Esophagus muscularis mucosa (tissue), 4 donors: ENCODE measurements at regions not wholly inside any gene's neighbourhood (a gene's known extent, or its start where the extent isn't known, plus 50 kb on each side); places are given as distances from the start of the nearest gene placed in this dataset.

Experiments used
- CTCF ChIP-seq, 3 experiments: fragments of 200-600 bp in 2 of 3; fragments of 450-650 bp in 1 of 3; sonication (generic) in 2 of 3; IDR thresholded peaks; one replicate each; pipeline ENCODE4 v1.5.1; 2017 to 2019; ENCODE audit warnings: antibody characterized with exemption in 3 of 3, mild to moderate bottlenecking in 2 of 3, moderate library complexity in 1 of 3
- EP300 ChIP-seq: sonication (generic); formaldehyde crosslinking; IDR thresholded peaks from one replicate; pipeline ENCODE4 v1.6.1; 2017; ENCODE audit warnings: antibody characterized with exemption
- POLR2A ChIP-seq: fragments of 450-650 bp; IDR thresholded peaks from one replicate; pipeline ENCODE4 v1.6.1; 2017; ENCODE audit warnings: antibody characterized with exemption, moderate library complexity, mild to moderate bottlenecking, low read depth
- POLR2AphosphoS5 ChIP-seq, 2 donors: sonication (generic); formaldehyde crosslinking; IDR thresholded peaks; one replicate each; pipeline ENCODE4 v1.6.1; 2017; ENCODE audit warnings: antibody characterized with exemption in 2 of 2

GRCh38 chr1:147389532-147390184 is 147.2 kb downstream of the CHD1L start:
- TF ChIP-seq CTCF (IDR thresholded peaks at IDR 0.05) (peak; percentile 34 to 70 (median 56)), POLR2A (no peak), POLR2AphosphoS5 (IDR thresholded peaks at IDR 0.05) (no peak), EP300 (no peak)
